Smooth muscle cell (in vitro differentiated cells): ENCODE measurements at regions not wholly inside any gene's neighbourhood (a gene's known extent, or its start where the extent isn't known, plus 50 kb on each side); places are given as distances from the start of the nearest gene placed in this dataset.

Experiments used
- DNase-seq: peaks from one replicate; lab custom pipeline; 2025; ENCODE audit not compliant: unreplicated experiment; lab: John Stamatoyannopoulos, UW
- H2AFZ ChIP-seq: fragments of 200-600 bp; sonication (generic); 2 replicates; pipeline ENCODE4 v1.6.0; 2016; ENCODE audit warnings: antibody characterized with exemption, low read depth, mild to moderate bottlenecking
- H3F3A ChIP-seq: fragments of 200-600 bp; sonication (generic); 2 replicates; pipeline ENCODE4 v1.6.0; 2017; ENCODE audit warnings: antibody characterized with exemption, low read depth
- H3K27ac ChIP-seq: fragments of 200-600 bp; sonication (generic); 2 replicates; pipeline ENCODE4 v1.5.1; 2016; ENCODE audit warnings: low read depth, mild to moderate bottlenecking
- H3K27me3 ChIP-seq: fragments of 200-600 bp; sonication (generic); 2 replicates; pipeline ENCODE4 v1.6.1; 2016; ENCODE audit warnings: low read depth, mild to moderate bottlenecking
- H3K36me3 ChIP-seq: fragments of 200-600 bp; sonication (generic); 2 replicates; pipeline ENCODE4 v1.5.1; 2016; ENCODE audit warnings: low read depth
- H3K4me1 ChIP-seq: fragments of 200-600 bp; sonication (generic); 2 replicates; pipeline ENCODE4 v1.5.1; 2016; ENCODE audit warnings: low read depth
- H3K4me2 ChIP-seq: fragments of 200-600 bp; sonication (generic); 2 replicates; pipeline ENCODE4 v1.6.0; 2016; ENCODE audit warnings: mild to moderate bottlenecking
- H3K4me3 ChIP-seq: fragments of 200-600 bp; sonication (generic); 2 replicates; pipeline ENCODE4 v1.5.1; 2016; ENCODE audit warnings: mild to moderate bottlenecking
- H3K79me2 ChIP-seq: fragments of 200-600 bp; sonication (generic); 2 replicates; pipeline ENCODE4 v1.6.0; 2016; ENCODE audit warnings: low read depth, mild to moderate bottlenecking
- H3K9ac ChIP-seq: fragments of 200-600 bp; sonication (generic); 2 replicates; pipeline ENCODE4 v1.6.0; 2016; ENCODE audit warnings: low read depth
- H3K9me3 ChIP-seq: fragments of 200-600 bp; sonication (generic); replicated peaks from 2 replicates; pipeline ENCODE4 v1.5.1; 2016; ENCODE audit warnings: low read depth
- H4K20me1 ChIP-seq: fragments of 200-600 bp; sonication (generic); 2 replicates; pipeline ENCODE4 v1.6.0; 2016; ENCODE audit warnings: low read depth
- CTCF ChIP-seq: fragments of 200-600 bp; sonication (generic); IDR thresholded peaks from 2 replicates; pipeline ENCODE4 v1.5.1; 2017; ENCODE audit warnings: borderline replicate concordance, mild to moderate bottlenecking, antibody characterized with exemption; ENCODE audit not compliant: insufficient read depth, poor library complexity, severe bottlenecking
- WGBS: methylation state at CpG from one replicate; pipeline ENCODE4 v1.1.7; 2016; ENCODE audit warnings: low lambda C conversion rate; 5-methylcytosine and 5-hydroxymethylcytosine counted together

- WGBS, result 46% methylated on average over 2 of the region's 2 CpGs
- H3K27ac ChIP-seq, result no peak overlapping the region
- H3F3A ChIP-seq, result no peaks in the 10 kb centered on the region
These were observed 455.7 kb downstream of the FGF9 start for GRCh38 chr13:22126433-22127021.

GRCh38 chr13:22127277-22128164, 456.6 kb downstream of the FGF9 start:
- no peak overlapping the region for H3K4me3 ChIP-seq
- peak overlapping the region; percentile 51 for H3K9ac ChIP-seq
- H3K27me3 ChIP-seq, result no peaks in the 10 kb centered on the region
- no peak for DNase-seq
- no peaks in the 10 kb centered on the region for H3K36me3 ChIP-seq
- TF ChIP-seq CTCF, result no peak
- peak overlapping the region; percentile 60 for H2AFZ ChIP-seq
- no peaks in the 10 kb centered on the region for H4K20me1 ChIP-seq
- peak overlapping the region; percentile 80 for H3K27ac ChIP-seq
- H3F3A ChIP-seq, result no peaks in the 10 kb centered on the region
- H3K9me3 ChIP-seq, result no peaks in the 10 kb centered on the region
- 90% methylated on average over 5 of the region's 5 CpGs for WGBS
- H3K4me1 ChIP-seq, result no peaks in the 10 kb centered on the region
- no peaks in the 10 kb centered on the region for H3K79me2 ChIP-seq
- H3K4me2 ChIP-seq, result peak overlapping the region; percentile 71

More at GRCh38 chr13:22126433-22127021, 455.7 kb downstream of the FGF9 start:
- Histone ChIP-seq H3K4me2 (no peak overlapping the region), H2AFZ (no peak overlapping the region), H3K4me3 (no peak overlapping the region), H3K9me3 (no peaks in the 10 kb centered on the region), H4K20me1 (no peaks in the 10 kb centered on the region), H3K79me2 (no peaks in the 10 kb centered on the region), H3K9ac (no peak overlapping the region), H3K36me3 (no peaks in the 10 kb centered on the region), H3K27me3 (no peaks in the 10 kb centered on the region), H3K4me1 (no peaks in the 10 kb centered on the region)
- TF ChIP-seq CTCF, result no peak
- no peak for DNase-seq

- DNase-seq, result no peak
- Histone ChIP-seq H4K20me1 (no peaks in the 10 kb centered on the region), H3K36me3 (no peaks in the 10 kb centered on the region), H2AFZ (peak overlapping the region; percentile 60), H3K9me3 (no peaks in the 10 kb centered on the region), H3F3A (no peaks in the 10 kb centered on the region), H3K4me2 (peak overlapping the region; percentile 71), H3K9ac (peak overlapping the region; percentile 51), H3K79me2 (no peaks in the 10 kb centered on the region), H3K4me3 (peak overlapping the region; percentile 7), H3K27me3 (no peaks in the 10 kb centered on the region), H3K27ac (peak overlapping the region; percentile 80), H3K4me1 (no peaks in the 10 kb centered on the region)
- no peak for TF ChIP-seq CTCF
- 34% methylated on average over 15 of the region's 15 CpGs for WGBS
These were observed 457.9 kb downstream of the FGF9 start for GRCh38 chr13:22128441-22129408.
